ENCODE measurements at regions not wholly inside any gene's neighbourhood (a gene's known extent, or its start where the extent isn't known, plus 50 kb on each side); places are given as distances from the start of the nearest gene placed in this dataset.

DNA sequence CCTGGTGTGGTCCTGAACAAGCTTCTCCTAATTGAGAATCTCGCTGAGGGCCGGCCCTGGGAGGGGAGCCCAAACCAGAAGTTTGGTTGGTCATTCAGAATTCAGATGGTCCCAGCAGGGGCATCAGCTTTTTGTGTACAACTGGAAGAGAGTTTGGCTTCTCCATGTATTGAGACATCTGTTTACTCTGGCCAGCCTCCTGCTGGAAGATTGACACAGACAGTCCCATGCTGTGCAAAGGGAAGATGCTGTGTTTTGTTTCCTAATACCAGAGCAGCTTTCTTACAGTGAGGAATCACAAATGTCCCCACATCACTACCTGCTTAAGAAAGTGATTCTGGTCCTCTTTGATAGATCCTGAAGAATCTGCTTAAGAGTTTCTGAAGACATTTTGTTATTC is 97.8 kb downstream of the PLEKHG1 start:
- H3K4me3 ChIP-seq, result no peak overlapping the region
- TF ChIP-seq POLR2A (IDR thresholded peaks at IDR 0.05) (no peak), EP300 (IDR thresholded peaks at IDR 0.05; ENCODE audit: low read depth) (no peak), POLR2AphosphoS5 (IDR thresholded peaks at IDR 0.05) (no peak)
- TF ChIP-seq, protein P1, sequence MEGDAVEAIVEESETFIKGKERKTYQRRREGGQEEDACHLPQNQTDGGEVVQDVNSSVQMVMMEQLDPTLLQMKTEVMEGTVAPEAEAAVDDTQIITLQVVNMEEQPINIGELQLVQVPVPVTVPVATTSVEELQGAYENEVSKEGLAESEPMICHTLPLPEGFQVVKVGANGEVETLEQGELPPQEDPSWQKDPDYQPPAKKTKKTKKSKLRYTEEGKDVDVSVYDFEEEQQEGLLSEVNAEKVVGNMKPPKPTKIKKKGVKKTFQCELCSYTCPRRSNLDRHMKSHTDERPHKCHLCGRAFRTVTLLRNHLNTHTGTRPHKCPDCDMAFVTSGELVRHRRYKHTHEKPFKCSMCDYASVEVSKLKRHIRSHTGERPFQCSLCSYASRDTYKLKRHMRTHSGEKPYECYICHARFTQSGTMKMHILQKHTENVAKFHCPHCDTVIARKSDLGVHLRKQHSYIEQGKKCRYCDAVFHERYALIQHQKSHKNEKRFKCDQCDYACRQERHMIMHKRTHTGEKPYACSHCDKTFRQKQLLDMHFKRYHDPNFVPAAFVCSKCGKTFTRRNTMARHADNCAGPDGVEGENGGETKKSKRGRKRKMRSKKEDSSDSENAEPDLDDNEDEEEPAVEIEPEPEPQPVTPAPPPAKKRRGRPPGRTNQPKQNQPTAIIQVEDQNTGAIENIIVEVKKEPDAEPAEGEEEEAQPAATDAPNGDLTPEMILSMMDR (IDR thresholded peaks at IDR 0.05), result no peak
- 78% methylated on average over 2 of the region's 2 CpGs; no CpG with 5 or more reads in 1 of the 2 donors for WGBS, 2 donors (ENCODE audit: low coverage in 1 of 2)
- in situ Hi-C loops (cut with MboI; ENCODE audit: low pct_ligation_motif_present in 1 of 4, low pct_unique_long_range_greater_than_20kb in 1 of 4, low sequenced_read_pairs in 3 of 4), result no loop called here
- no peak for DNase-seq
- H3K27ac ChIP-seq, result no peak overlapping the region
- no peaks in the 10 kb centered on the region for H3K9me3 ChIP-seq
- no peaks in the 10 kb centered on the region for H3K36me3 ChIP-seq
- no peaks in the 10 kb centered on the region for H3K27me3 ChIP-seq
- peaks cover 0 to 22% (median 3%) of the 10 kb centered on the region in 4 donors for H3K4me1 ChIP-seq
- intact Hi-C loops (cut with DNase I; ENCODE audit: low total_unique reads), result no loop called here

DNA sequence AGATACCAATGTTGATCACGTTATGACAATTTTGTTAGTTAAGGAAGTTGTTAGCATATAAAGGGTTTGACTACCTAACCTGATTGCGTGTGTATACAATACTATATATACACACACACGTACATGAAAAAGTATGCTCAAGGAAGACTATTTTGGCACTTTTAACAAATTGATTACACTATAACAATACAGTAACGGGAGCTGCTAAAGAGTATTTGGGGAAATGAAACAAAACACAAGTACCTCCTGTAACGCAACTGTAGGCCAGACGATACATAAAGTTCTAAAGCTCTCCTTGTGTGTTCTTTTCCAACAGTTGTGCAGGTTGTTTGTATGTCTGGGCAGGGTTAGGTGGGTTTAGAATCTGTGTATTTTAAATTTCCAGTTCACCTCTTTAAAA is 98.7 kb downstream of the PLEKHG1 start:
- no peak for TF ChIP-seq EP300 (IDR thresholded peaks at IDR 0.05; ENCODE audit: low read depth)
- peaks cover 0 to 22% (median 3%) of the 10 kb centered on the region in 4 donors for H3K4me1 ChIP-seq
- no peak overlapping the region for H3K27ac ChIP-seq
- no peaks in the 10 kb centered on the region for H3K27me3 ChIP-seq
- 58 to 59% methylated on average over 6 of the region's 6 CpGs for WGBS, 2 donors (ENCODE audit: low coverage in 1 of 2)
- no peaks in the 10 kb centered on the region for H3K36me3 ChIP-seq
- intact Hi-C loops (cut with DNase I; ENCODE audit: low total_unique reads), result no loop called here
- in situ Hi-C loops (cut with MboI; ENCODE audit: low pct_ligation_motif_present in 1 of 4, low pct_unique_long_range_greater_than_20kb in 1 of 4, low sequenced_read_pairs in 3 of 4), result no loop called here
- DNase-seq, result no peak
- H3K4me3 ChIP-seq, result no peak overlapping the region
- H3K9me3 ChIP-seq, result no peaks in the 10 kb centered on the region

DNA sequence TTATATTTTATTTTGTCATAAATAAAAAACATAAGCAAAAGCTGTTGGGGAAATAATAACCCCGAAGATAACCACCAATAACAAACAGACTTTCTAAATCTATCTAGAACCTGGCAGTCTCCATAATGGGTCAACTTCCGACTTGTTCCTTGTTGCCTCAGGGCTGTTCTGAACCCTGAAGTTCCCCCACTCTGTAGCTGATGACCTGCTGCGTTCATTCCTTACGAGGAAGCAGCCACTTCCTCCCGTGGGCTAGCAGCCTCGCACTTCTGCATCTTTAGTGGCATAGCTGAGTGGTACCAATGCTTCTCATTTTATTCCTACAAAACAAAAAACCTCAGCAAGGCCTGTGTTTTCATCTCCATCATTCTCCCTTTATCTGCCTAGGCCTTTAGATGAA is 103.0 kb downstream of the PLEKHG1 start:
- H3K9me3 ChIP-seq, result no peaks in the 10 kb centered on the region
- H3K36me3 ChIP-seq, result no peaks in the 10 kb centered on the region
- peaks cover 0 to 11% (median 0%) of the 10 kb centered on the region in 4 donors for H3K4me1 ChIP-seq
- intact Hi-C loops (cut with DNase I; ENCODE audit: low total_unique reads), result no loop called here
- H3K4me3 ChIP-seq, result no peak overlapping the region
- no peaks in the 10 kb centered on the region for H3K27me3 ChIP-seq
- TF ChIP-seq POLR2AphosphoS5 (IDR thresholded peaks at IDR 0.05) (no peak), EP300 (IDR thresholded peaks at IDR 0.05; ENCODE audit: low read depth) (no peak), POLR2A (IDR thresholded peaks at IDR 0.05) (no peak)
- TF ChIP-seq, protein P1 (IDR thresholded peaks at IDR 0.05), result no peak
- DNase-seq, result no peak
- WGBS, 2 donors (ENCODE audit: low coverage in 1 of 2), result 68 to 90% methylated on average over 2 to 6 of the region's 6 CpGs
- in situ Hi-C loops (cut with MboI; ENCODE audit: low pct_ligation_motif_present in 1 of 4, low pct_unique_long_range_greater_than_20kb in 1 of 4, low sequenced_read_pairs in 3 of 4), result no loop called here
- no peak overlapping the region for H3K27ac ChIP-seq

DNA sequence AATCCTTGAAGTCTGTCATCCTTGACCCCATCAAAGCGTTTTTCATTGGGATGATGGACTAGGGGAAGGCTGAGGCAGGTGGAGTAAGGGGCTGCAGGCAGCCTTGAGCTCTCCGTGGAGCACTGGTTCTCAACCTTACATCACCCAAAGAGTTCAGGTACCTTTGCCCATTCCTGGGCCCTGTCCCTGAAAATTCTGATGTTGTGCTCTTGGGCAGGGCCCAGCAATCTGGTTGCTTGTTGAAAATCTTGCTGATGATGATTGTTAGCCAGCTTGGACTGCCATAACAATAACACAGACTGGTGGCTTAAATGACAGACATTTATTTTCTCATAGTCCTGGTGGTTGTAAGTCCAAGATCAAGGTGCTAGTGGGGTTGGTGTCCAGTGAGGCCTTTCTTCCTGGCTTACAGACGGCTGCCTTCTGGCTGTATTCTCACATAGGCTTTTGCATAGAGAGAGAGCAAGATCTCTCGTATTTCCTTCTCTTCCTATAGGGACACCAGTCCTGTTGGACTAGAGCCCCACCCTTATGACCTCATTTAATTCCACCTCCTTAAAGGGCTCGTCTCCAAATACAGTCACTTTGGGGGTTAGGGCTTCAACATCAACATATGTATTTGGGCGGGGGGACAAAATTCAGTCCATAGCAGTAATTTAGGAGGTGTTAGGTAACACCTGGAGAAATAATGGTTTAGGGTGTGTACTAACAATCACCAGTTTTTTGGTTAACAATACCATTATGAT is 104.9 kb downstream of the PLEKHG1 start:
- Histone ChIP-seq H3K9me3 (no peaks in the 10 kb centered on the region), H3K4me3 (no peak overlapping the region), H3K36me3 (no peaks in the 10 kb centered on the region), H3K27ac (peak overlapping the region in 2 of 4 donors; percentile 29 to 55), H3K4me1 (peaks cover 0 to 15% (median 0%) of the 10 kb centered on the region in 4 donors), H3K27me3 (no peaks in the 10 kb centered on the region)
- DNase-seq, result no peak
- in situ Hi-C loops (cut with MboI; ENCODE audit: low pct_ligation_motif_present in 1 of 4, low pct_unique_long_range_greater_than_20kb in 1 of 4, low sequenced_read_pairs in 3 of 4) (no loop called here), intact Hi-C loops (cut with DNase I; ENCODE audit: low total_unique reads) (no loop called here)
- 79% methylated on average over 6 of the region's 6 CpGs; no CpG with 5 or more reads in 1 of the 2 donors for WGBS, 2 donors (ENCODE audit: low coverage in 1 of 2)
- TF ChIP-seq, protein P1 (IDR thresholded peaks at IDR 0.05), result no peak
- TF ChIP-seq EP300 (IDR thresholded peaks at IDR 0.05; ENCODE audit: low read depth) (no peak), POLR2A (IDR thresholded peaks at IDR 0.05) (peak; percentile 36), POLR2AphosphoS5 (IDR thresholded peaks at IDR 0.05) (peak in 1 of 3 donors; percentile 5)
